ENCODE measurements at regions not wholly inside any gene's neighbourhood (a gene's known extent, or its start where the extent isn't known, plus 50 kb on each side); places are given as distances from the start of the nearest gene placed in this dataset.

DNA sequence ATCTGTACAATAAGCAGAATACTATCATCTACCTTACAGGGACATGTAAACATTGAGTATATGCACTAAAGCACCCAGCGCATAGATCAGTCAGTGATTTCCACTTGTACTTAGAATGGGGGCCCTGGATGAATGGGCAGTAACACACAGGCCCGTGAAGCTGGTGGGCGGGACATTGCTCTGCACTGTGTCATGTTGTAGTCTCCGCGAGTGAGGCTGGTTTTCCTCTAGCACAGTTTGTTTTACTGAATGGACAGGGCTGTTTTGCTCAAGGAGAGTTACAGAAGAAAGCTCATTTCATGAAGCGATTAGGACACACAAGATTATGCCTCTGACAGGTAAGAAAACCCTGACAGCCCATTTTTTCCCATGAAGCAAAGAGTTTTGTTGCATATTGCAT lies 86.4 kb upstream of the SOX21 start:
- TF ChIP-seq, protein P1, sequence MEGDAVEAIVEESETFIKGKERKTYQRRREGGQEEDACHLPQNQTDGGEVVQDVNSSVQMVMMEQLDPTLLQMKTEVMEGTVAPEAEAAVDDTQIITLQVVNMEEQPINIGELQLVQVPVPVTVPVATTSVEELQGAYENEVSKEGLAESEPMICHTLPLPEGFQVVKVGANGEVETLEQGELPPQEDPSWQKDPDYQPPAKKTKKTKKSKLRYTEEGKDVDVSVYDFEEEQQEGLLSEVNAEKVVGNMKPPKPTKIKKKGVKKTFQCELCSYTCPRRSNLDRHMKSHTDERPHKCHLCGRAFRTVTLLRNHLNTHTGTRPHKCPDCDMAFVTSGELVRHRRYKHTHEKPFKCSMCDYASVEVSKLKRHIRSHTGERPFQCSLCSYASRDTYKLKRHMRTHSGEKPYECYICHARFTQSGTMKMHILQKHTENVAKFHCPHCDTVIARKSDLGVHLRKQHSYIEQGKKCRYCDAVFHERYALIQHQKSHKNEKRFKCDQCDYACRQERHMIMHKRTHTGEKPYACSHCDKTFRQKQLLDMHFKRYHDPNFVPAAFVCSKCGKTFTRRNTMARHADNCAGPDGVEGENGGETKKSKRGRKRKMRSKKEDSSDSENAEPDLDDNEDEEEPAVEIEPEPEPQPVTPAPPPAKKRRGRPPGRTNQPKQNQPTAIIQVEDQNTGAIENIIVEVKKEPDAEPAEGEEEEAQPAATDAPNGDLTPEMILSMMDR (conservative IDR thresholded peaks at IDR 0.05; ENCODE audit: low read depth, low read length), result no peak
- no peak for TF ChIP-seq POLR2A (IDR thresholded peaks at IDR 0.05; ENCODE audit: low read depth, low read length)
